ENCODE measurements at regions not wholly inside any gene's neighbourhood (a gene's known extent, or its start where the extent isn't known, plus 50 kb on each side); places are given as distances from the start of the nearest gene placed in this dataset.

- DNase-seq (ENCODE audit: low read depth), result no peak
- no peak overlapping the region for H3K4me3 ChIP-seq (ENCODE audit: low read depth, low read length)
- TF ChIP-seq CTCF (IDR thresholded peaks at IDR 0.05; ENCODE audit: low read depth, low read length), result no peak
- TF ChIP-seq POLR2A (IDR thresholded peaks at IDR 0.05; ENCODE audit: extremely low read depth, insufficient read length), result no peak
- no peak for TF ChIP-seq MAX (IDR thresholded peaks at IDR 0.05; ENCODE audit: low read depth, low read length)
- no peak for TF ChIP-seq MYC (IDR thresholded peaks at IDR 0.05; ENCODE audit: low read depth, low read length)
These were observed 114.7 kb upstream of the LINGO1 start for GRCh38 chr15:77747175-77748077.

- H3K4me3 ChIP-seq (ENCODE audit: low read depth, low read length), result no peak overlapping the region
- DNase-seq (ENCODE audit: low read depth), result no peak
- TF ChIP-seq POLR2A (IDR thresholded peaks at IDR 0.05; ENCODE audit: extremely low read depth, insufficient read length) (no peak), MAX (IDR thresholded peaks at IDR 0.05; ENCODE audit: low read depth, low read length) (no peak), MYC (IDR thresholded peaks at IDR 0.05; ENCODE audit: low read depth, low read length) (no peak), CTCF (IDR thresholded peaks at IDR 0.05; ENCODE audit: low read depth, low read length) (no peak)
These were observed 113.8 kb upstream of the LINGO1 start for GRCh38 chr15:77746254-77747174.

- H3K4me3 ChIP-seq (ENCODE audit: low read depth, low read length), result no peak overlapping the region
- TF ChIP-seq MAX (IDR thresholded peaks at IDR 0.05; ENCODE audit: low read depth, low read length) (no peak), MYC (IDR thresholded peaks at IDR 0.05; ENCODE audit: low read depth, low read length) (no peak), CTCF (IDR thresholded peaks at IDR 0.05; ENCODE audit: low read depth, low read length) (no peak), POLR2A (IDR thresholded peaks at IDR 0.05; ENCODE audit: extremely low read depth, insufficient read length) (no peak)
- no peak for DNase-seq (ENCODE audit: low read depth)
These were observed 111.7 kb upstream of the LINGO1 start for GRCh38 chr15:77744398-77744797.

- no peak for DNase-seq (ENCODE audit: low read depth)
- H3K4me3 ChIP-seq (ENCODE audit: low read depth, low read length), result no peak overlapping the region
- TF ChIP-seq CTCF (IDR thresholded peaks at IDR 0.05; ENCODE audit: low read depth, low read length) (no peak), POLR2A (IDR thresholded peaks at IDR 0.05; ENCODE audit: extremely low read depth, insufficient read length) (no peak), MYC (IDR thresholded peaks at IDR 0.05; ENCODE audit: low read depth, low read length) (no peak), MAX (IDR thresholded peaks at IDR 0.05; ENCODE audit: low read depth, low read length) (no peak)
These were observed 109.9 kb upstream of the LINGO1 start for GRCh38 chr15:77742570-77742969.

GRCh38 chr15:77742127-77742526, 109.4 kb upstream of the LINGO1 start:
- no peak for TF ChIP-seq MAX (IDR thresholded peaks at IDR 0.05; ENCODE audit: low read depth, low read length)
- TF ChIP-seq MYC (IDR thresholded peaks at IDR 0.05; ENCODE audit: low read depth, low read length), result no peak
- no peak for TF ChIP-seq CTCF (IDR thresholded peaks at IDR 0.05; ENCODE audit: low read depth, low read length)
- no peak for TF ChIP-seq POLR2A (IDR thresholded peaks at IDR 0.05; ENCODE audit: extremely low read depth, insufficient read length)
- no peak for DNase-seq (ENCODE audit: low read depth)
- H3K4me3 ChIP-seq (ENCODE audit: low read depth, low read length), result no peak overlapping the region

Data from NB4 (cell line).